IMR-90 (cell line): ENCODE measurements at regions not wholly inside any gene's neighbourhood (a gene's known extent, or its start where the extent isn't known, plus 50 kb on each side); places are given as distances from the start of the nearest gene placed in this dataset.

Experiments used
- ATAC-seq: fragments of 200-7000 bp; cut with Tn5 transposase; 2 replicates; pipeline ENCODE4 v1.9.1; 2020; ENCODE audit warnings: low read depth, mild to moderate bottlenecking, moderate library complexity
- BruUV-seq: library from RNA; stranded (reverse); fragments of 400-500 nt; replicated peaks from 2 replicates; lab custom pipeline; 2021; lab: Mats Ljungman, UMichigan
- CTCF ChIA-PET: fragments of 300-600 bp; formaldehyde crosslinking; extraction: SDS; loops from one replicate; lab custom pipeline; 2021; ENCODE audit warnings: antibody characterized with exemption; lab: Yijun Ruan, JAX
- POLR2A ChIA-PET: fragments of 300-600 bp; sonication (Branson Sonifier 250); formaldehyde crosslinking; loops from one replicate; lab custom pipeline; 2022; ENCODE audit warnings: antibody characterized with exemption; ENCODE audit not compliant: unreplicated experiment; lab: Charles Lee
- DNase-seq: peaks from one replicate; pipeline ENCODE4 v3.0.0; 2013
- H2AFZ ChIP-seq: replicated peaks from 2 replicates; pipeline ENCODE3; 2013; ENCODE audit warnings: low read length, mild to moderate bottlenecking; ENCODE audit not compliant: poor library complexity
- H2AK5ac ChIP-seq: 2 replicates; pipeline ENCODE4 v1.6.1; 2013; ENCODE audit warnings: low read depth, low read length, inconsistent platforms
- H2AK9ac ChIP-seq: replicated peaks from 2 replicates; pipeline ENCODE3; 2013; ENCODE audit warnings: mild to moderate bottlenecking, low read depth, low read length, moderate library complexity; ENCODE audit not compliant: poor library complexity
- H2BK120ac ChIP-seq: 2 replicates; pipeline ENCODE4 v1.6.1; 2013; ENCODE audit warnings: low read depth, low read length, inconsistent platforms
- H2BK15ac ChIP-seq: 3 replicates; pipeline ENCODE4 v1.6.1; 2013; ENCODE audit warnings: low read depth, low read length, inconsistent platforms
- H2BK20ac ChIP-seq: 2 replicates; pipeline ENCODE4 v1.6.1; 2013; ENCODE audit warnings: low read depth, mild to moderate bottlenecking, inconsistent platforms, low read length, moderate library complexity
- H2BK5ac ChIP-seq: 2 replicates; pipeline ENCODE4 v1.6.1; 2013; ENCODE audit warnings: mild to moderate bottlenecking, low read depth, low read length, inconsistent platforms; ENCODE audit not compliant: poor library complexity, severe bottlenecking
- H3K14ac ChIP-seq: replicated peaks from 2 replicates; pipeline ENCODE4 v1.6.1; 2013; ENCODE audit warnings: low read depth, low read length, inconsistent platforms
- H3K18ac ChIP-seq: 2 replicates; pipeline ENCODE4 v1.6.1; 2013; ENCODE audit warnings: low read depth, low read length, control low read depth
- H3K23ac ChIP-seq: 2 replicates; pipeline ENCODE4 v1.6.1; 2013; ENCODE audit warnings: low read depth, low read length, inconsistent platforms
- H3K27ac ChIP-seq: 2 replicates; pipeline ENCODE4 v1.5.1; 2013; ENCODE audit warnings: mild to moderate bottlenecking, control low read depth, low read length; ENCODE audit not compliant: insufficient read depth
- H3K27me3 ChIP-seq: 2 replicates; pipeline ENCODE4 v1.6.1; 2013; ENCODE audit warnings: low read length; ENCODE audit not compliant: control insufficient read depth, insufficient read depth
- H3K36me3 ChIP-seq: 2 replicates; pipeline ENCODE4 v1.6.1; 2013; ENCODE audit warnings: low read length, mixed read lengths; ENCODE audit not compliant: control insufficient read depth, insufficient read depth
- H3K4ac ChIP-seq: 2 replicates; pipeline ENCODE4 v1.6.1; 2013; ENCODE audit warnings: low read depth, low read length, inconsistent platforms
- H3K4me1 ChIP-seq: 2 replicates; pipeline ENCODE4 v1.6.1; 2013; ENCODE audit warnings: low read length, mixed read lengths; ENCODE audit not compliant: control insufficient read depth, insufficient read depth
- H3K4me2 ChIP-seq: 2 replicates; pipeline ENCODE4 v1.6.1; 2013; ENCODE audit warnings: low read depth, mild to moderate bottlenecking, control low read depth, low read length, moderate library complexity
- H3K4me3 ChIP-seq: 2 replicates; pipeline ENCODE4 v1.5.1; 2013; ENCODE audit warnings: low read depth, mild to moderate bottlenecking, control low read depth, low read length, moderate library complexity; ENCODE audit not compliant: insufficient read depth
- H3K56ac ChIP-seq: 2 replicates; pipeline ENCODE4 v1.6.1; 2013; ENCODE audit warnings: low read length, inconsistent platforms; ENCODE audit not compliant: insufficient read depth; ENCODE audit errors: extremely low read depth
- H3K79me1 ChIP-seq, 2 experiments: 2 replicates each; pipeline ENCODE4 v1.6.1; 2013; ENCODE audit warnings: low read length in 2 of 2, inconsistent platforms in 1 of 2, low read depth in 1 of 2
- H3K9ac ChIP-seq: 2 replicates; pipeline ENCODE4 v1.6.1; 2013; ENCODE audit warnings: low read depth, low read length, control low read depth
- H3K9me1 ChIP-seq: 2 replicates; pipeline ENCODE4 v1.6.1; 2013; ENCODE audit warnings: low read length, inconsistent platforms; ENCODE audit not compliant: insufficient read depth
- H3K9me3 ChIP-seq: 2 replicates; pipeline ENCODE4 v1.6.1; 2013; ENCODE audit warnings: low read length; ENCODE audit not compliant: control insufficient read depth, insufficient read depth
- H4K20me1 ChIP-seq: 2 replicates; pipeline ENCODE4 v1.6.1; 2013; ENCODE audit warnings: low read length, inconsistent platforms; ENCODE audit not compliant: insufficient read depth
- H4K5ac ChIP-seq: 2 replicates; pipeline ENCODE4 v1.6.1; 2013; ENCODE audit warnings: mild to moderate bottlenecking, low read depth, low read length, control low read depth
- H4K8ac ChIP-seq, 2 experiments: 2 replicates each; pipeline ENCODE4 v1.6.1; 2013; ENCODE audit warnings: low read depth in 2 of 2, low read length in 2 of 2, control low read depth in 1 of 2, inconsistent platforms in 1 of 2
- H4K91ac ChIP-seq: 2 replicates; pipeline ENCODE4 v1.6.1; 2013; ENCODE audit warnings: low read depth, low read length, inconsistent platforms; ENCODE audit not compliant: insufficient read depth
- BHLHE40 ChIP-seq: fragments of 150-350 bp; IDR thresholded peaks from 2 replicates; pipeline ENCODE4 v1.6.1; 2016; ENCODE audit warnings: mild to moderate bottlenecking, low read depth, low read length
- CEBPB ChIP-seq: IDR thresholded peaks from 2 replicates; pipeline ENCODE4 v1.6.1; 2012; ENCODE audit warnings: low read depth, low read length, improper control_type of control experiment
- CHD1 ChIP-seq: IDR thresholded peaks from 2 replicates; pipeline ENCODE4 v1.6.1; 2012; ENCODE audit warnings: low read depth, low read length, improper control_type of control experiment
- CTCF ChIP-seq: conservative IDR thresholded peaks from 2 replicates; pipeline ENCODE4 v1.5.1; 2012; ENCODE audit warnings: mild to moderate bottlenecking, low read depth, low read length, improper control_type of control experiment
- ELK1 ChIP-seq: fragments of 150-350 bp; IDR thresholded peaks from 2 replicates; pipeline ENCODE4 v1.6.1; 2016; ENCODE audit warnings: low read depth, mild to moderate bottlenecking, low read length, moderate library complexity, borderline replicate concordance
- MAZ ChIP-seq: IDR thresholded peaks from 2 replicates; pipeline ENCODE4 v1.6.1; 2012; ENCODE audit warnings: low read depth, mild to moderate bottlenecking, low read length, improper control_type of control experiment, moderate library complexity, borderline replicate concordance
- MXI1 ChIP-seq: IDR thresholded peaks from 2 replicates; pipeline ENCODE4 v1.6.1; 2012; ENCODE audit warnings: low read depth, mild to moderate bottlenecking, low read length, moderate library complexity, borderline replicate concordance
- NFE2L2 ChIP-seq: fragments of 150-350 bp; IDR thresholded peaks from 2 replicates; pipeline ENCODE4 v1.6.1; 2016; ENCODE audit warnings: low read depth, mild to moderate bottlenecking, low read length
- POLR2A ChIP-seq: IDR thresholded peaks from 2 replicates; pipeline ENCODE4 v1.6.1; 2012; ENCODE audit warnings: mild to moderate bottlenecking, low read depth, low read length
- RAD21 ChIP-seq: IDR thresholded peaks from 2 replicates; pipeline ENCODE4 v1.6.1; 2012; ENCODE audit warnings: low read length, improper control_type of control experiment
- RCOR1 ChIP-seq: IDR thresholded peaks from 2 replicates; pipeline ENCODE4 v1.6.1; 2012; ENCODE audit warnings: mild to moderate bottlenecking, low read length, improper control_type of control experiment; ENCODE audit not compliant: insufficient replicate concordance
- RFX5 ChIP-seq: IDR thresholded peaks from 2 replicates; pipeline ENCODE4 v1.8.0; 2012; ENCODE audit warnings: low read depth, mild to moderate bottlenecking, low read length, moderate library complexity
- SMC3 ChIP-seq: fragments of 150-350 bp; IDR thresholded peaks from 2 replicates; pipeline ENCODE4 v1.6.1; 2016; ENCODE audit warnings: low read depth, mild to moderate bottlenecking, antibody characterized with exemption, low read length, moderate library complexity
- USF2 ChIP-seq: fragments of 150-350 bp; IDR thresholded peaks from 2 replicates; pipeline ENCODE4 v1.6.1; 2017; ENCODE audit warnings: mild to moderate bottlenecking, antibody characterized with exemption, low read length, low read depth
- WGBS, 2 experiments: methylation state at CpG; one replicate each; pipeline versions ENCODE4 v1.1.5 to v1.1.7; 2013; ENCODE audit warnings: missing lambda C conversion rate in 2 of 2; ENCODE audit not compliant: insufficient read length in 1 of 2; ENCODE audit errors: extremely low coverage in 2 of 2; 5-methylcytosine and 5-hydroxymethylcytosine counted together
- dilution Hi-C: fragments of 300-500 bp; cut with HindIII; formaldehyde crosslinking; loops from one replicate; pipeline ENCODE4 v1.14.3; 2018; ENCODE audit warnings: low sequenced_read_pairs; ENCODE audit not compliant: unreplicated experiment
- in situ Hi-C: fragments of 300-500 bp; cut with MboI; formaldehyde crosslinking; loops from 3 replicates; pipeline ENCODE4 v1.14.3; 2019; ENCODE audit warnings: low sequenced_read_pairs, inconsistent platforms, mixed read lengths
- intact Hi-C: fragments of 100-400 bp; cut with micrococcal nuclease; formaldehyde crosslinking; loops from 2 replicates; pipeline ENCODE4 v1.10.0; 2022

DNA sequence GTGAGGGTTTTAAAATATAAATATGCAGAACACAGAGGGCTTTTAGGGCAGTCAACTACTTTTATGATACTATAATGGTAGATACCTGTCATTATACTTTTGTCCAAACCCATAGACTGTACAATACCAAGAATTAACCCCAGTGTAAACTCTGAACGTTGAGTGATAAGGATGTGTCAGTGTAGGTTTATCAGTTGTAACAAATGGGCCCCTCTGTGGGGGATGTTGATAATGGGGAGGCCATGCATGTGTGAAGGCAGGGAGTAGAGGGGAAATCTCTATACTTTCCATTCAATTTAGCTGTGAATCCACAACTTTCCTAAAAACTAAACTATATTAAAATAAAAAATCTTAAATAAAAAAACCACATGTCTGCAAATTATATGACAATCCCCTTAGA is 193.5 kb upstream of the CAMK1G start:
- CTCF ChIA-PET = no interaction called here
- no peak overlapping the region for H3K4me2 ChIP-seq
- dilution Hi-C loops = no loop called here

More for the DNA sequence above, 193.5 kb upstream of the CAMK1G start:
- H3K23ac ChIP-seq = no peak overlapping the region
- H3K18ac ChIP-seq = no peak overlapping the region
- H3K9ac ChIP-seq = no peak overlapping the region
- H2BK20ac ChIP-seq = peak overlapping the region; percentile 46
- H4K91ac ChIP-seq = no peak overlapping the region
- H2AK9ac ChIP-seq = peak overlapping the region; percentile 17
- H3K27me3 ChIP-seq = no peaks in the 10 kb centered on the region
- WGBS, 2 experiments = no CpG with 5 or more reads among the region's 1 CpG
- H2BK120ac ChIP-seq = peak overlapping the region; percentile 73
- H4K5ac ChIP-seq = no peak overlapping the region
- H3K36me3 ChIP-seq = no peaks in the 10 kb centered on the region
- BruUV-seq = no TSS peak
- H2BK5ac ChIP-seq = peak overlapping the region; percentile 52
- H3K27ac ChIP-seq = no peak overlapping the region
- no peaks in the 10 kb centered on the region for H4K20me1 ChIP-seq
- DNase-seq (no peak), ATAC-seq (no peak)
- H3K56ac ChIP-seq = no peak overlapping the region
- H2AFZ ChIP-seq = no peak overlapping the region
- no peak overlapping the region for H3K14ac ChIP-seq
- H2BK15ac ChIP-seq = 0 out of 3 replicates have a peak overlapping the region, but pooled peaks have one; percentile 1
- in situ Hi-C loops (no loop called here), intact Hi-C loops (no loop called here)
- no peak overlapping the region; the same call in 1 of the 2 replicates for H2AK5ac ChIP-seq
- H3K4me1 ChIP-seq = peaks cover 16% of the 10 kb centered on the region
- H3K9me1 ChIP-seq = peaks cover 13% of the 10 kb centered on the region
- no peak overlapping the region for H3K4me3 ChIP-seq
- H3K79me1 ChIP-seq = no peaks in the 10 kb centered on the region
- no peak for TF ChIP-seq CHD1
- no peak for TF ChIP-seq RFX5
- TF ChIP-seq MAZ = no peak
- TF ChIP-seq RAD21 = no peak
- no peak for TF ChIP-seq RCOR1
- TF ChIP-seq ELK1 = no peak
- no peak for TF ChIP-seq POLR2A
- no peak for TF ChIP-seq SMC3
- no peak for TF ChIP-seq USF2
- TF ChIP-seq MXI1 = no peak
- TF ChIP-seq CTCF = no peak
- TF ChIP-seq NFE2L2 = no peak
- TF ChIP-seq BHLHE40 = no peak
- TF ChIP-seq CEBPB = no peak
- POLR2A ChIA-PET = no interaction called here
- H3K4ac ChIP-seq = 0 out of 2 replicates have a peak overlapping the region, but pooled peaks have one; percentile 42
- peak overlapping the region in 1 of 2 experiments; percentile 22; a peak in 1 of 4 replicates for H4K8ac ChIP-seq
- H3K9me3 ChIP-seq = no peaks in the 10 kb centered on the region
